Glomerular visceral epithelial cell (primary cell): ENCODE measurements at regions not wholly inside any gene's neighbourhood (a gene's known extent, or its start where the extent isn't known, plus 50 kb on each side); places are given as distances from the start of the nearest gene placed in this dataset.
"Not testable (repeated sequence)": the region's sequence is repeated elsewhere in the genome, so short reads cannot be mapped to it uniquely, and the experiment has no call there.

Source experiments
- DNase-seq: peaks from one replicate; pipeline ENCODE4 v3.0.0-alpha.2; 2016; ENCODE audit errors: extremely low spot score

DNA sequence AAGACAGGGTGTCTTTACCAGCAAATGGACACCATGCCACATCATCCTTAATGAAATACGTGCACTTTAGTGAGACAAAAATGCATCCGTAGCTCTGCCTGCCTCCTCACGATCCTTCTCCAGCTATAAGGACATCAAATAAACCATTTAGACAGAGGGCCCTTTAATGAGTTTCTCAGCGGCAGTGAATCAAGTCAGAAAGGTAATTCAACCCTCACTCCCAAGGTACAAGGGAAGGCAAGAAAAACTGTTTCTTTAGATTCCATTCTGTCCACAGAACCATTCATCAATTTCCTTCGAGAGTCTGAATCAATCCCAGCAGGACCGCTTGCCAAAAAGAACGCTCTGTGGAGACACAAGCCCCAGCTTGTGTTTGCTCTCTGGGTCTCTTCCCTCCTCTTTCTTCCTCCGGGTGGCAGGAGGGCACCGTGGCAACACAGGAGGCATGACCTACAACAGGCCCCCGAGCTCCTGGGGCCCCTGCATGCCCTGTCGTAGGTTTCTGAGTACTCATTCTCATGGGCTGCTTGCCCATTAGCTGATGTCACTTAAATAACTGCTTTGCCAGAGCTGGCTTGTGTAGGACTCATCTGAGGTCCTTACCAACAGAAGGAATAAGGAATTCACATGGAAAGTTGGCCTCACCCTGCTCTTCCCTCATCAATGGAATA is 297.8 kb upstream of the PRKCQ start:
- DNase-seq = no peak

DNA sequence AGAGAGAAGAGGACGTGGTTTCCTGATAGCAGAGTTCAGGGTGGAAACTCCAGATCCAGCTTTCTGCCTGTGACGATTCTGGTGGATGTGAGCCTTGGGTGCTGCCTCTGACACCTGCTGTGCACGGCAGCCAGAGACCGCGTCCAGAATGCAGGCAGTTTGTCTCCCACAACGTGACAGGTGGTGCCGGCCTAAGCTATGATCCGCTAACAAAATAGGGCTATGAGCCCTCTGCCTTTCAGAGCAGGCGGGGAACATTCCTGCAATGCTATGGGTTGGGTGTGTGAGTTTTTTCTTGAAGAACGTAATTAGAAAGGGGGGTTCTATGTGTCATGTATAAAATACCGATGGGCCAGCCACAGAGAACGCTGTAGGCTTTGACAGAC is 297.3 kb upstream of the PRKCQ start:
- DNase-seq = no peak

DNA sequence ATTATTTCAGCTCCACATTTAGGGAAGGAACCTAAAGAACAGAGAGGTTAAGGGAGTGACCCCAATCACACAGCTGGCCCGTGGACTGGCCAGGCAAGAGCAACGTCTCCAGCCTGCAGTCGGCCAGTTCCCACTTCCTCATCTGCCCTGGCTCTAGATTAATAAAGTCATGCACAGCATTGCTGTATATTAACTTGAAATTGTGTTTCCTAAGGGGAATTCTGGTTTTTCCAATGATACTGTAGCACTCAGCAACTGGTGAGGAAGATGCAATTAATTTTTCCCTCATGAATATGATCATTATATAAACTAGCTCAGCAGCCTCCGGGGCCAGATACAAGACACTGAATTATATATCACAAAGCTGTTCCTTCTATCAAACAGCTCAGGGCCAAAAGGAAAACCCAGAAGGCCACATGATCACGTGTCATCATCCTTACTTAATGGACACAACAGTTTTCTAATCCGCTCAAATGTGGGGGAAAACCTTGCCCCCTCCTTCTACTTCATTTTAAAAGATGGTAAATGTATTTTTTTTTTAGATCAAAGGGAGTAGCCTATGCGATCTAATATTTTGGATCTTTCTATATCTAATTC is 295.3 kb upstream of the PRKCQ start:
- no peak for DNase-seq

DNA sequence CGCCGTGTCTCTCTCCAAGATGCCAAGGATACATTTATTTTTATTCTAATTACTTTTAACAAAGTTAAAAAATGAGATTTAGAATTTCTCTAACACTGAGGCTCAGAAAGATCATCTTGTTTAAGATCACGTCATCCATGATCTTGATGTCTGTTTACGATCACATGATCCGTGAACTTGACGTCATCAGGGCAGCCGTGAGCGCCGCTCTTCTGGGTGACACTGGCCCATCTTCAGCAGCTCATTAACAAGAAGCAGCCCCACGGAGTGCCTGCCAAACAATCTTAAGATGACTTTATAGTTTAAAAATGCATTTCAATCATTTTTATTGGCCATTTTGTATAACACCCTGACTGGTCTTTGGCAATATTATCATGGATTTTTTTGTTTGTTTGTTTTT is 291.1 kb upstream of the PRKCQ start:
- no peak for DNase-seq

DNA sequence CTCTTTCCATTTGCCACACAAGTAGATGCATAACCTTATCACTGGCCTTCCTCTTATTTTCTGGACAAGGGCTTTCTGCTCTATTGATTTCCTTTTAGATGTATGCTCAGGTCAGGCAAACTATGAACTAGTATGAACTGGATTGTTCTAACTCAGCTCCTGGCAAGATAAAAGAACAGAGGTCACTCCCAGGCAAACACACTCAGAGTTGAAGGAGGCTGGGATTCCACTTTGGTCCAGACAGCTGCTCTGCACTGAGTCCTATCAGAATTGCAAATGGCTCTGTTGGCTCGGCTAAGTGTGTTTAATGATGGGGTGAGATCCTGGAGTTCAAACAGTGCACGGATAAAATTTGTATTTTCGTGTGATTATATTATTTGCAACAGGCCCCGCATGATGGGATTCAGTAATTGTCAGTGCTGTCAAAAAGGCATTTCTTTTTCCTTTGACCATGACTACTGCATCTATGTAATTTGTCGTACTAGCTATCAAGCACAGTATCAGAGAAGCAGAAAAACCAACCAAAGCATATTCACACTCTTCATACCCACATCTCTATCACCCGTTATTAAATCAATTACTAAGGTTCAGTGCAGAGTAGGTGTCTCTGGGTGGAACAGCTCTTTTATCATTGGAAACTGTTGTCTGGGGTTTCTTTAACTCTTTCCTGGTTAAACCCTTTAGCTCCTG is 288.1 kb upstream of the PRKCQ start:
- DNase-seq = no peak

DNA sequence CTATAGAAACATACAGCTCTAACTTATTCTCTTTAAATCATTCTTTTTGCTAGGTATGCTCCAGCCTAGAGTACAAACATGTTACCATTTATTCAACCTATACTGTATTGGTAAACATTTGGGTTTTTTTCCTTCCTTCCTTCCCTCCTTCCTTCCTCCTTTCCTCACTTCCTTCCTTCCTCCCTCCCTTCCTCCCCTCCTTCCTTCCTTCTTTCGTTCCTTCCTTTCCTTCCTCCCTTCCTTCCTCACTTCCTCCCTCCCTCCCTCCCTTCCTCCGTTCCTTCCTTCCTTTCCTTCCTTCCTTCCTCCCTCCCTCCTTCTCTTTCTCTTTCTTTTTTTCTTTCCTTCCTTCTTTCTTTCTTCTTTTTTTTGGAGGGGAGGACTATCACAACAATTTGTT is 286.7 kb upstream of the PRKCQ start:
- no peak for DNase-seq

DNA sequence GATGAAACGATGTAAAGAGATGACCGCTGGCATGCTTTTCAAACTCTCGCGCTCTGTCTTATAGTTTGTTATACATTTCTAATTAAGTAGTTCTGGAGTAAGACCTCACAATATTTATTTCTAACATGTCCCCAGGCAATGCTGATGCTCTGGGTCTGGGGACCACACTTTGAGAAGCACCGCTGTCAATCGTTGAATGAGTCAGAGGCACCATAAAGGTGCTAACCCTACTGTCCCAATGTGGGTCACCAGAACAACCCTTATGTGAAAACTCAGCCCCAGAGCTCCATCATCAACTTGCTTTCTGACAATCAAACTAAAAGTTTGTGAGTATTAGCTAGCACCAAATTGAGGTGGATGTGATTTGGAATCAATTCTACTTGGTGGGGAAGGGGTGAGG is 284.1 kb upstream of the PRKCQ start:
- DNase-seq = no peak

DNA sequence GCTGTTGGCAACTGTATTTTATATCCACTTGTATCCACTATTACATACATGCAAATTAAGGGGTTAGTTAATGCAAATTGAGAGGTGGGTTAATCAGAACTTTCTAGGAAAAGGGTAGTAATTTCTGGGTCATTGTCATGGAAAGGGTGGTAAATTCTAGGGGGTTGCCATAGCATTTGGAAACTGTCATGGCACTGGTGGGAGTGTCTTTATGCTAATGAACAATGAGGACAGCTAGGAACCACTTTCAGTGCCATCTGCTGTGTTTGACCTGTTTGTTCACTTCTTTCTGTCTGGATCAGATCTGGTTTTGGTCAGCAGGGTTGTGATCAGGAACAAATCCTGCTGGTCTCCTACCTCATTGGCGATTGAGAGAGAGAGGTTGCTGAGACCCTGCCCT is 283.3 kb upstream of the PRKCQ start:
- DNase-seq = no peak

DNA sequence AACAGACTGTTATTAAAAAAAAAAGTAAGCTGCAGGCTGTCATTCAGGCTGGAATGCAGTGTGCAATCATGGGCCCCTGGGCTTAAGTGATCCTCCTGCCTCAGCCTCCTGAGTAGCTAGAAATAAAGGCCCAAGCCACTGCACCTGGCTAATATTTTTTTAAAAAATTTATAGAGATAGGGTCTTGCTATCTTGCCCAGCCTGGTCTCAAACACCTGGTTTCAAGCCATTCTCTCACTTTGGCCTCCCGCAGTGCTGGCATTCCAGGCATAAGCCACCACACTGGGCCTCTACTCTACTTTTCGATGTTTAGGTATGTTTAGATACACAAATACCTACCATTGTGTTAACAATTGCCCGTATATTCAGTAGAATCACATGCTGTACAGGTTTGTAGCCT is 270.4 kb upstream of the PRKCQ start:
- DNase-seq = no peak

DNA sequence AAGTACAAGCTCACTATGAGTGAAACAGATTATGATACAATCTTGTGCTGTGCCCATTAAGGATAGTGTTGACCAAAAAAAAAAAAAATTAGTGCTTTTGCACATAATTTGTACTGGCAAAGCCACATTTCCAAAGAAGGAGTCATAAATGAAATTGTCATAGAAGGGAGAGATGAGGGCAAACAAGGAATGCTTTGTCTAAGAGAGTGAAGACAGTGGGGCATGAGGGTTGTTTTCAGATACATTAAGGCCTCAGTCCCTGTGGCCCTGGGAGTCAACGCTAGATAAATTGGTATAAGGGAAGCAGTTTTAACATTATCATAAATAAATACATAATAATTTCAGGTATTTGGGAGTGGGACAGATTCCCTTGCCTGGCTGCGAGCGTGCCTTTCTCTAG is 267.5 kb upstream of the PRKCQ start:
- DNase-seq = no peak

DNA sequence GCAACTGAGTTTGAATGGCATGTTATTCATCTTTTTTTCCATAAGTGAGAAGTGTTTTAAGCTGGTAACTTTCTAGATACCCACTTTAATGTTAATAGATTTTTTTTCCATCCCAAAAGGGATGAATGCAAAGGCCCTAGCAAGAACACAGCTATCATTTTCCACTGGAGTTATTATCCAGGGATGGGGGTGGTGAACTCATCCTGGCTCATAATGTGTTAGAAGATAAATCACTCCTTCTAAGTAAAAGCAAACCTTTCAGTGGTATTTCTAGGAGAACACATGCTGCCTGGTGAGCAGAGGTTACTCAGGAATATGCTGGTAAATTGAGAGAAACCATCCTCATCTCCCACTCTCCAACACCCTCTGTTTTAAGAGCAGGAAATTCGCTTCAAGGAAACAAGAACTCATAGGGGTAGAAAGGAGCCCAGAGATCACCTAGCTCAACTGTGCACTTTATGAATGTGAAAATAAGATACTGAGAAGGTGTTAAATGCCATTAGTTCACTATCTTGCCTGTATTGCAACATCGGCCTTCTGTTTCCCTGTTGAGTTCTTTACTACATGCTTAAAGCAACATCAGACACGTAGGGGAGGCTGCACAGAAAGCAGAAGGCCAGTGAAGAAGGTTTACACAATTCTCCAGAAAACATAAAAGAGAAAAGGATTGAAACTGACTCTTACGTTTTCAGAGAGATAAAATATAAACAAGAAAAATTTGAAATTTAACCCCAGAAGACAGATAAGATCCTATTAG is 264.0 kb upstream of the PRKCQ start:
- no peak for DNase-seq

DNA sequence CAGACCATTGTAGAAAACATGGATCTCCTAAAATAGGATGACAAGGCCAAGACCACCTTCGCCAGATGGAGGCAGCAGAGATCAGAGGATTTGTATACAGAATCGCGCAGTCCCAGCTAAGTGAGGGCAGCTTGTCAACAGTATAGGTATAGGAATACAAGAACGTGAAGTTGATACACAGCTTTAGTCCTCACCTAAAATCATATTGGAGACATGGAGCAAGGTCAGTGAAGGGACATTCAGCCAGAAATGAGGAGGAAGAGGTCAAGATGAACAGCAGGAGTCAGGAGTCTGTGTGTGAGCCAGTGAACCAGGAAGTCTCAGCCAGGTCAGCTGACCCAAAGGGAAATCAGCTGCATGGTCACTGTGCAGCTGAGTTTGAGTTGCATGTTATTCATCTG is 263.4 kb upstream of the PRKCQ start:
- DNase-seq = no peak

DNA sequence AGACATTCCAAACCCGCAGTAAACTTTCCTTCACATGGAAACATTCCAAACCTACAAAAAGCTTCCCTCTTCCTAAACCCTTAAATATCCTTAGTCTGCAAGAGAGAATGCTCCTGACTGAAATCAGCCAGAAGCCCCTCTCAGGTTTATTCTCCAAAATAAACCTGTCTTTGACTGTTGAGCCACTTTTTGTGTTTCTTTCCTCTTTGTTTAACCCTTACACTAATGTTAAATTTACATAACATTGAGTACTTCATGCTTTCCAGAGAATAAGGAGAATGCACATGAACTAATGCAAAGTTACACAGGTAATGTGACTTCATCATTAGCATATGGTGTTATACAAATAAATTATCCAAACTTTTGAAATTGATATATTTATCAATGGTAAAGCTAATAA is 262.6 kb upstream of the PRKCQ start:
- DNase-seq = no peak

DNA sequence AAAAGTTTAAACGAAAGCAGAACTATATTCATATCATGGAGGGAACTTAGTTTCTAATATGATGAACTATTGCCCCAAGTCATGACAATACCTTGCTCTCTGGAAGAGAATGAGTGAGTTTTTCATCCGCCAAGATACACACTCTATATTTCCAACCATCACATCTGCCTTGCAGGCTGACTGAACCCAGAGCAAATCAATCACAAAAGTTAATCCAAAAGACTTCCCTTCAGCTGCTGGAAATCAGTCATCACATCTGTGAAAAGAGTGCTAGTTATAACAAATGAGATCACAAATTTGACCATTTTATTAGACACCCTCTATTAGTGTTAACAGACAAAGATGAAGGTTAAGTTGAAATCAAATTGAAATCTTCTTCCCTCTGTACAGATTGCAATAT is 261.7 kb upstream of the PRKCQ start:
- no peak for DNase-seq

DNA sequence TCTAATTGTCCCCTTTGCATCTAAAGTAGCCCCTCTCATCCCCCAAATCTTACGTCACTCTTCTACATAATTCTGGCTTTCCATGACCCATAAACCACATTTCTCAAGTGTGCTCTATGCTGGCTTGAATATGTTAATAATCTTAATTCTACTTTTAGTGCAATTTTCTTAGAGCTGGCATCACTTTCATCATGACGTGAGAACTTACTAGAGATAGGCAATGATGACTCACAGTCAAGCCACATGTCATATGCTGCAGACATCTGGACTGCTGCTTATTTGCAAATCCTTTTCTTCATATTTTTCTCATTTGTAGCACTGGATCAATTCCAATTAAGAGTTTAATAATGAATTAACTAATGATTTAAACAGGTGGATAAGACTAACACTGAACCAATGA is 260.7 kb upstream of the PRKCQ start:
- DNase-seq = no peak

DNA sequence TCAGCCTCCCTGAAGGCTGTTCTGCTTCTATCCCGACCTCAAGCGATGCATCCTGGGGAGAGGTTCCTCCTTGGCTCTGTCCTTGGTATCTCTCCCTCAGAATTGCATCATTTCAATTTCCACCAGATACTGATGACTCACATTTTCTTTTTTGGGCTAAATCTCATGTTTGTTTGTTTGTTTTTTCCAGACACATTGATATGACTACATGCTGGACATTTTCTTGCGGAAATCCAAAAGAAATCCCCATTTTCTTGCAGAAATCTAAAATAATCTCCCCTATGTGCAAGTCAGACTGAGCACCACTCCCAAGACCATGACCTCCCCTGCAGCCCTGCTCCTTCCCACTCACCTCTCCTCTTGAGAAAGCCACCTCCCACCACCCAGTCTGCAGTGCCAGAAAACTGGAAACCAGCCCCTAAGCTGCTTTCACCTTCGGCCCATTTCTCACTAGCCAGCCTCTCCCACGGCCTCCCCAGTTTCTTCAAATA is 260.2 kb upstream of the PRKCQ start:
- no peak for DNase-seq

DNA sequence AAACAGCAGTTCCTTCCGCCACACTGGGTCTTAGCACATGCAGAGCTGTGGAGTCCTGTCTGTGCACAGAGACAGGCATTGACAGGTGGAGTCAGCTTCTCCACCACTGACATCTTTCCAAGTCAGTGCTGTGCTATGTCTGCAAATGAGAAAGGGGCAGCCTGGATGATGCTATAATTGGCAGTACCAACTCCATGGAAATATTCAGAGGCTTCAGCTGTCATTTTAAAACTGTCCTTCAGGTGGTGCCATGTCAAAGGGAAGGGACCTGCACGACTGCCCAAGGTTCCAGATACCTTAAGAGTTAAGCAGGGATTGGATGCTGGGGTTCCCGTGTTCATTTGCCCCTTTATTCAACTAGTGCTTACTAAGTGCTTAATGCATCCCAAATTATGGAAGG is 258.0 kb upstream of the PRKCQ start:
- DNase-seq = no peak

DNA sequence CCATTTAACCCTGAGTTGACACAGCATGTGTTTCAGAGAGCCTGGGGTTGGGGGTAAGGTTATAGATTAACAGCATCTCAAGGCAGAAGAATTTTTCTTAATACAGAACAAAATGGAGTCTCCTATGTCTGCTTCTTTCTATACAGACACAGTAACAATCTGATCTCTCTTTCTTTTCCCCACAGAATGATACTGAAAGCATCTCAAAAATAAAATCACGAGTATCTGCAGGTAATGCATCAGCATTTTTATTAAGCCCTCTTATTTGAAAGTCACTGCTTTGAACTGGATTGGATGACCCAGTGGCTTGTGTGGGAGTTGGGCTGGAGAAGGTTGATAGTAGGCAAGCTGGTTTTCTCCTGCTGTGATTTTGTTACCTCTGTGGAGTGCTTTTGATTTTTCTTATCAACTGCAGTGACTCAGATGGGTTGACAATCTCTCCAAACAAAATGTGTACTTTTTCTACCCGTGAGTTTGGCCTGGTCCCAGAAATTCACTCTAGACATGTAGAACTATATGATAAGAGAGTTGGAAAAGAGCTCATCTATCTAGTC is 253.5 kb upstream of the PRKCQ start:
- DNase-seq = no peak

DNA sequence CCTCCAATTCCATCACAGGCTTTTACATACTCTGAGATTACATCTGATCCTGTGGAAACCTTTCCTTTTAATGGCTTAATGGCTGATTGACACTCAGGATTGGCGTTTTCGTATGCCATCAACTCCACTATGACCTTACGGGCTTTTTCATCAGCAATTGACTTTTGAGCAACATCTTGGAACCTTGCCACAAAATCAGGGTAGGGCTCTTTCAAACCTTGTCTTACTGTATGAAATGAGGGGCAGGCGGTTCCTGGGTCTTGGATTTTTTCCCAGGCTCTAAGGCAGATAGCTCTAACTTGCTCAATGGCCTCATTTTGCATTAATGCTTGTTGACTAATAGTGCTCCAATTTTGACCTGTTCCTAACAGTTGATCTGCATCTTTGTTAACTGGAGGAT is 250.9 kb upstream of the PRKCQ start:
- not testable (repeated sequence) for DNase-seq

DNA sequence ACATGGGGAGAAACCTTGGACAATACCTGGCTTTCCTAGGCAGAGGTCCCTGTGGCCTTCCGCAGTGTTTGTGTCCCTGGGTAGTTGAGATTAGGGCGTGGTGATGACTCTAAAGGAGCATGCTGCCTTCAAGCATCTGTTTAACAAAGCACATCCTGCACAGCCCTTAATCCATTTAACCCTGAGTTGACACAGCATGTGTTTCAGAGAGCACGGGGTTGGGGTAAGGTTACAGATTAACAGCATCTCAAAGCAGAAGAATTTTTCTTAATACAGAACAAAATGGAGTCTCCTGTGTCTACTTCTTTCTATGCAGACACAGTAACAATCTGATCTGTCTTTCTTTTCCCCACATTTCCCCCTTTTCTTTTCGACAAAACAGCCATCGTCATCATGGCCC is 244.7 kb upstream of the PRKCQ start:
- DNase-seq = not testable (repeated sequence)

DNA sequence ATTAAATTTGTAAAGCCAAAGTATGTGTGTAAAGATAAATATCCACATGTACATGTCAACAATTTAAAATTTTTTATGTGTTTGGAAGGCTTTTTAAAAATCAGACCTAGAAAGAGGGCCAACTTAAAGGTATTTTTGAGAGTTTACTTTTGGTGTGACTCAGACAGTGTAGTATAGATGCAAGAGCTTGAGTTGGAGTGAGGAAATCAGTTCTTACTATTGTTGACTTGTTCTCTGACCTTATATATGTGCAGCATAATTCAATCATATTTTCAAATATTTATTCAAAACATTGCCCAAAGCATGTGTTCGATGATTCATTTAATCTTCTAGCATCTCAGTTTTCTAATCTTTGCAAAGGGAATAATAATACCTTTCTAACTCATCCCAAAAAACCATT is 243.7 kb upstream of the PRKCQ start:
- no peak for DNase-seq

DNA sequence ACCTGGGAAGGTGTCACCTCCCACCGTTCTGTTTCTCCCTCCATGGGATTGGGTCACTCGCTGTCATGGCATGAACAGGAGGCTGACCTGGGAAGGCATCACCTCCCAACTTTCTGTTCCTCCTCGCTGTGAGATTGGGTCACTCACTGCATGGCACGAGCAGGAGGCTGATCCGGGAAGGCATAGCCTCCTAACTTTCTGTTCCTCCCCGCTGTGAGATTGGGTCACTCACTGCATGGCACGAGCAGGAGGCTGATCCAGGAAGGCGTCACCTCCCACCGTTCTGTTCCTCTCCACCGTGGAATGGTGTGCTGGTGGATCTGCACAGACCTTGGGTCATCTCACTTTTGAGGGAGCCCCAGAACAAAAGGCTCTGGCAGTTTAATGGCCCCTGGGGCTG is 239.2 kb upstream of the PRKCQ start:
- no peak for DNase-seq
